ENCODE measurements at regions not wholly inside any gene's neighbourhood (a gene's known extent, or its start where the extent isn't known, plus 50 kb on each side); places are given as distances from the start of the nearest gene placed in this dataset.

DNA sequence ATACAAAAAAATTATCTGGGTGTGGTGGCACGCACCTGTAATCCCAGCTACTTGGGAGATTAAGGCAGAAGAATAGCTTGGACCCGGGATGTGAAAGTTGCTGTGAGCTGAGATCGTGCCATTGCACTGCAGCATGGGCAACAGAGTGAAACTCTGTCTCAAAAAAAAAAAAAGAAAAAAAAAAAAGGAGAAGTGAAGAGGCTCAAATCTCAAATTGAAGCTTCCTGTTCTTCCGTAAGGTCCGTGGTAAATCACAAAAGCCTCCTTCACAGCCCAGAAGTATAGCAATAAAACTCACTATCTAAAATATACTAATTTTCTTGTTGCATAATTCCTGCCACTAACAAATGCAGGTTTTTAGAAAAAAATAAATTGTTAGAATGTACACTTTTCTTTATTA, 498.2 kb upstream of the BRINP3 start:
- TF ChIP-seq POLR2AphosphoS5 (IDR thresholded peaks at IDR 0.05) = no peak
- TF ChIP-seq, protein P1, sequence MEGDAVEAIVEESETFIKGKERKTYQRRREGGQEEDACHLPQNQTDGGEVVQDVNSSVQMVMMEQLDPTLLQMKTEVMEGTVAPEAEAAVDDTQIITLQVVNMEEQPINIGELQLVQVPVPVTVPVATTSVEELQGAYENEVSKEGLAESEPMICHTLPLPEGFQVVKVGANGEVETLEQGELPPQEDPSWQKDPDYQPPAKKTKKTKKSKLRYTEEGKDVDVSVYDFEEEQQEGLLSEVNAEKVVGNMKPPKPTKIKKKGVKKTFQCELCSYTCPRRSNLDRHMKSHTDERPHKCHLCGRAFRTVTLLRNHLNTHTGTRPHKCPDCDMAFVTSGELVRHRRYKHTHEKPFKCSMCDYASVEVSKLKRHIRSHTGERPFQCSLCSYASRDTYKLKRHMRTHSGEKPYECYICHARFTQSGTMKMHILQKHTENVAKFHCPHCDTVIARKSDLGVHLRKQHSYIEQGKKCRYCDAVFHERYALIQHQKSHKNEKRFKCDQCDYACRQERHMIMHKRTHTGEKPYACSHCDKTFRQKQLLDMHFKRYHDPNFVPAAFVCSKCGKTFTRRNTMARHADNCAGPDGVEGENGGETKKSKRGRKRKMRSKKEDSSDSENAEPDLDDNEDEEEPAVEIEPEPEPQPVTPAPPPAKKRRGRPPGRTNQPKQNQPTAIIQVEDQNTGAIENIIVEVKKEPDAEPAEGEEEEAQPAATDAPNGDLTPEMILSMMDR (IDR thresholded peaks at IDR 0.05) = no peak
- no peak for TF ChIP-seq POLR2A (IDR thresholded peaks at IDR 0.05)
